ENCODE measurements at regions not wholly inside any gene's neighbourhood (a gene's known extent, or its start where the extent isn't known, plus 50 kb on each side); places are given as distances from the start of the nearest gene placed in this dataset.

DNA sequence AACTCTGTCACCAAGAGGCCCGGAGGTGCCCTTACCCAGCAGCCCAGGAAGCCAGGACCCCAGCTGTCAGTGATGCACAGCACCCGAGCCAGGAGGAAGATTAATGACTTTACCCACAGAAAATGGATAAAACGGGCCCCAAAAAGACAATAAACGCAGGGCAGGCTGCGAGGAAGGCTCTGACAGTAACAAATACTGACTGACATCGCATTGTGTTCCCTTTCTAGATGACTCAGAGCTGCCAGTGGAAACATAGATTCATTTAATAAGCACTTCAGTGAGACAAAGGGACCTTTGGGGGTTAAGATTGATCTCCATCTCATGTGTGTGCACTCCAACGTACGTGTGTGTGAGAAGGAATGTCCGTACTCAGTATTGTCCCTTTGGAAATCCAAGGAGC lies 225.3 kb upstream of the PPP2R3A start:
- no peak for DNase-seq (ENCODE audit: low spot score)

DNA sequence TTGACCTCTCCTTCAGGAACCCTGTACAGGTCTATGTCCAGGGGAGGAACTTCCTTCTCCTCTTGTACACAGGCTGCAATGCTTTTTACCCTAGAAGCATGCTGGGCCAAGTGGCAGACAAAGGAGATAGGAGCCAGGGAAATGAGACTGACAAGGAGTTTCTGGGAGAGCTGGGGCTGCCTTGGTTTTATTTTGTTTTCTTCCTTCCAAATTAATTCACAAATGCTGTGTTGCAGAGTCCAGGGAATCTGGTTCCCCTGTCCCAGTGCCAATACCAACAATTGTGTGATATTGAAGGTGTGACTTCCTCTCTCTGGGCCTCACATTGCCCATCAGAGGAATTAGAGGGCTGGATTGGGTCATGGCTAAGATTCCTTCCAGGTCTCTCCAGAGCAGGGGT lies 224.8 kb upstream of the PPP2R3A start:
- DNase-seq (ENCODE audit: low spot score), result no peak

DNA sequence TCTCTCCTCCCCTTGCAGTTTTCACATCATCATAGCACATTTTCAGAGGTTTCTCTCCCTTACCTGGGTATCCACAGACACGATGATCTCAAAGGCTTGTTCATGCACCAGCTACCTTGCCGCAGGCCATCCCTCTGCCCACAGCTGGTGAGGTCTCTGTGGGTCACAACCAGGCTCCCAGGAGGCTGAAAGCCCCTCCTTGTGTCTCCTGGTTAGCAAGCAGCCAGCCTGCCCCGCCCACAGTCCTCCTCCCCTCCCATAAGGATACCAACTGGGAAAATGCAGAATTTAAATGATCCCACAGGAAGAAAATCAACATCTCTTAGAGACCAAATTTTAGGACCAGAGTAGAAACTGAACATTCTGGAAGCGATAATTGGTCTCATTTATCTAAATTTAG lies 213.5 kb upstream of the PPP2R3A start:
- no peak for DNase-seq (ENCODE audit: low spot score)

DNA sequence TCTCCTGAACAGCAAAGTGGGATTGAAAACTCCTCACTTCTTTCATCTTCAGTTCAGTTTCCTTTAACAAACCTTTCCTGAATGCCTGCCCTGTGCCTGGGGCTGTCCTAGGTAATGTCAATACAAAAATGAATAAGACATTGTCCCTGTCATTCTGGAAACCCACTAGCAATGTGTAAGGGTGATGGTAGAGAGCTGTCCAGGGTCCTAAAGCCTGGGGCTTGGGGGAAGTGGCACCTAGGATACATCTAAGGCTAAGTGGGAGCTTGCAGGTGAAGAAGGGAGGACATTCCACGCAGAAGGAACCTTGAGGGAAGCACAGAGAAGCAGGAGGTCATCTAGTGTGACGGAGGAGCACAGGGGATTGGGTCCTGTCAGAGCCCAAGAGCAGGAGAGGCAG lies 212.7 kb upstream of the PPP2R3A start:
- no peak for DNase-seq (ENCODE audit: low spot score)

DNA sequence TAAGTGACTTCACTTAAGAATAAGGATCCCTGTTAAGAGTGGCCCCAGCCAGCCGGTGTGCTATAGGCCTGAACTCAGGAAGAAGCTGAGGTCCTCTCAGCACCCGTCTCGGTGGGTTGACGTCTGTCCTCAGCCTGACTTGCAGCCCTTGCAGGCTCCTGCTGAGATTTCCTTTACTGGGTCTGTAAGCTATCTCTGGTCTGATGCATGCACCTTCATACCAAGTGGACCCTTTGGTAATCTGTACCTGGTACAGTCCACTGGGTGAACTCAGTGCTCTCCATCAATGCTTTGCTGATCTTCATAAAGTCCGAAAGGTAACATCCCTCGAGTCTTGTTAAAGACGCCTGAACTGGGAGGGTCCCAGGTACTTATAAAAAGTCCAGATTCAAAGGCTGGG lies 212.0 kb upstream of the PPP2R3A start:
- DNase-seq (ENCODE audit: low spot score), result no peak

DNA sequence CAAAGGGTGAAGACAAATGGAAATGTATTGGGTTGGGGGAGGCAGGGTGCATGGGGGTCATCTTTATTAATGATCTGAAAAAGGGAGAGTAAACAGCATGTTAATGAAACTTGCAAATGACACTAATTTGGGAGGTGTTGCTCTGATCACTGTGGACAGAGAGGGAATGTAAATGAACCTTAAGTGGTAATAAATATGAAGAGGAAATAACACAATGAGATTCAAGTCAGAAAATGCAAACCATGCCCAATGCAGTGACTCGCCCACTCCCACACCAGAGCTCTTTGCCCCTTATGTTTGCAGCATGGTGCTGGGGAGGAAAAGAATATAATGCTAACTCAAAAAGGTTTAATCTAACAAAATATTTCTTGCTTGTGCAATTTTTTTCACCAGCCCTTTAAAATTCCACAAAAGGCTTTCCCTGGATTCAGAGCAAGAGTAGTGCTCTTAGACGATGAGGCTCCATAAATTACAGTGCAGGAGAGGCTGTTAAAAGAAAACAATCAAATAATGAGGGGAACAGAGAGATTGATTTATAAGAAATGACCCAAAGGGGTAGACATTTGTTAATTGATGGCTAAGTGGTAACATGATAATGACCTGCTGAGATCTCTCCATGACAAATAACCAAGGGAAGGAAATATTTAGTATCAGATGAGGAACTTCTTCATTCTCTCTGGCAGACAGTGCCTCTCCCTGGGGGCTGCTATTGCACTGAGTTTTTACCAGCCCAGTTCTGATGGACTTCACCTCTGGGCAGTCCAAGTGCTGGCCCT lies 210.0 kb upstream of the PPP2R3A start:
- DNase-seq (ENCODE audit: low spot score), result no peak

DNA sequence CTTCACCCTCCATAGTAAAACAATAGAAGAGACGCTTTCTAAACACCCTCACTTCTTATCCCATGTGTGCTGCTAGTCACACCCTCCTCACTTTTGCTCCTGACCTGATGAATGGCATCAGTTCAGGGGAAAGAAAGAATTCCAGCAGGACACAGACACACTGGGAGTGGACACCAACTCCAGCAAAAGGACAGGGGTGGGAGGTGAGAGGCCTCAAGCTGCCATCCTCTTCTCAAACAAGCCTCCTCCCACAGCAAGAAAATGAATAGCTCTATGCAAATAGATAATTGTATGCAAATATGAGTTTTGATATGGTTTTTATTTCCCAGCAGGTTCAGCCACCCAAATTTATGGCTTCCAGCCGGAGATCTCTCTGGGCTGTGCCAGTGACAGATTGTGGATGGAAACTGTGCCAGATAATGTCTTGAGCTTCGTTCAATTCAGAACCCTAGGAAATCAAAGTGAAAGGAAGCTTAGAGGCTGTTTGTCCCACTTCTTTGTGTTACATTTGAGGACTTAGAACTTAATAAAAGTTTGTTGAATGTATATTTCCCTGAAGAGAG lies 209.3 kb upstream of the PPP2R3A start:
- no peak for DNase-seq (ENCODE audit: low spot score)

DNA sequence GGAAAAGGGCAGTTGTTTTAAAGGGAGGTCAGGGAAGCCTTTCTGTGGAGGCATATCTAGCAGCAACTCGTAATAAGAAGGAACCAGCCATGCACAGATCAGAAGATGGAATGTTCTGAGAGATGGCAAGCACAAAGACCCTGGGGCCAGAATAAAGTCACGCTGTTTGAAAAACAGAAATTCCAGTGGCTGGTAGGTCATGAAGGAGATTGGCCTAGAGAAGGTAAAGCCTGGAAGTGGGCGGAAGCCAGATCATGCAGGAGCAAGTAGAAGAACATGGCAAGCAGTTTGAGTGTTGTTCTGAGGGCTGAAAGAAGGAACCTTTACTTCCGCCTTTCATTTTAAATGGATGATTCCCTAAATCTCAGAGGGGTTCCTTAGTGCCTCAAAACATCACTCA lies 208.1 kb upstream of the PPP2R3A start:
- DNase-seq (ENCODE audit: low spot score), result no peak

DNA sequence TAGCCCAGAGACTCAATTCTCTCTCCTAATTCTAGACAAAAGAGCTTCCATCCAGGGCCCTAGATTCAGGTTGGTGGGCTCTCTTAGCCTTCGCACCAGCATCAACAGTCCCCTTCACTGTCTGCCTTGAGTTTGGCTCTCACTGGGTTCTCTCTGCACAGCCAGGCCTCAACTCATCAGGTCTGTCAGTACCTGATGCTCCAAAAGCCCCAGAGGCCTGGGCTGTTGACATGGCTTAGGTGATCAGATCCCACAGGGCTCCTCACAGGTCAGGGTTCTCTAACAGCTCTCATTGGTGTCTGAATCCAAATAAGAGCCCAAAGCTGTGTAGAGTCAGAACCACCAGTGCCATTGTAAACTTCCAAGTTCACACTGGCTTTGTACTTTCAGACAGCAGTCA lies 206.6 kb upstream of the PPP2R3A start:
- DNase-seq (ENCODE audit: low spot score), result no peak

DNA sequence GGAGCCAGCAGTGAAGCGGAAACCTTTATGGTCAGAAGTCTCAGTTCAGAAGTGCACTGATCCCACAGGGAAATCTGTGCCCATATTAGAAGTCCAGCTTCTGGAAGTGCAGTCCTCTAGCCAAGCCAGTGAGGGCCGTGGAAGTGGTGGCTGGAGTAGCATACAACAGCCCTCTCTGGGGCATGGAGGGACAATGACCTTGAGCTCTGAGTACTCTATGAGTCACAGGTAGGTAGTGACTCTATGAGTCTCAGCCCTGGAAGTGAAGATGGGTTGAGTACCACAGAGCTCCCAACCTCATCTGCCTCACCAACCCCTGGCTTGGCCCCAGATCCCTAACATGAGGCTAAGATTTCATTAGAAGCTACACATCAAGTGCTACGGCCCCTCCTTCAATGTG lies 205.9 kb upstream of the PPP2R3A start:
- no peak for DNase-seq (ENCODE audit: low spot score)

DNA sequence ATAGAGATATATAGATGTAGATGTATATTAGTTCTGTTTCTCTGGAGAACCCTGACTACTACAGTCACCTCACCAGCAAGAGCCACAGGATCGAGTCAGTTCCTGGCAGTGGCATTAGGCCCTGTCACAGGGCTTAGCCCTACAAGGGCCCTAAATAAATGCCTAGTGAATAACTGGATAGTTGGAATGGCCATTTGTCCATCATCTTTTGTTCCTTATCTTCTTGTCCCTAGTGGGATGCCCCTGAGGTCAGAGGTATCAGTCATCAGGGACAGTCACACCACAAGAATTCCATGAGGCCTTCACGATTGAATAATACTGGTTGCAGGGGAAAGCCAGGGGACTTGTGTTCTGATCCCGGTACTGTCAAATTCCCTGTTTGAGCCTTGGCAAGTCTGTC lies 204.9 kb upstream of the PPP2R3A start:
- DNase-seq (ENCODE audit: low spot score), result no peak

DNA sequence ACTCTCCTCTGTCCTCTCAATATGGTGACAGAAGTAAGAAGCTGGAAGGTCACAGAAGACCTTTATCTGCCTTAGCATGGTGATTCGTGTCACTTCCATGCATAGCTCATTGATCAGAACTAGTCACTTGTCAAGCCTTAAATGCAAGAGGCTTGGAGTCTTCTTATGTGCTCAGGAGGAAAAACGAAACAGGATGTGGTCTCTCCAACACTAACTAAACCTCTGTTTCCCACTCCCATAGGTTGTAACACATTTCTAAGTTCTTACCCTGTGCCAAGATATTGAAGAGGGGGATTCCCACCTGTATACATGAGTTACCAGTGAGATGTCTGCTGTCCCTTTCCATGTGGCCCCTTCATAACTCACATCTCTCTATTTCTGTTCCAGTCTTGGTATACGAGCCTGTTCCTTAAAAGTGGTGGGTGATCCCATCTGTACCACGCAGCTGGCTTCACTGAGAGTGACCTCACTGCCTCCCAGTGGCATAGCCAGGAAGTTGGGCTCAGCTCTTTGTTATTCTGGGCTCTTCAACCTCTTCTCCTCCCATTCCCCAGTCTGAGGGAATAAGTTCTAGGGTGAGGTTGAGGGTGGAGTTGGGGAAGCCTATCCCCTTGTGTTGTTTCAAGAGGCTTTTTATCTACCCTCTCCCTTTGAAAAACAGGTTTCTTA lies 203.2 kb upstream of the PPP2R3A start:
- no peak for DNase-seq (ENCODE audit: low spot score)

DNA sequence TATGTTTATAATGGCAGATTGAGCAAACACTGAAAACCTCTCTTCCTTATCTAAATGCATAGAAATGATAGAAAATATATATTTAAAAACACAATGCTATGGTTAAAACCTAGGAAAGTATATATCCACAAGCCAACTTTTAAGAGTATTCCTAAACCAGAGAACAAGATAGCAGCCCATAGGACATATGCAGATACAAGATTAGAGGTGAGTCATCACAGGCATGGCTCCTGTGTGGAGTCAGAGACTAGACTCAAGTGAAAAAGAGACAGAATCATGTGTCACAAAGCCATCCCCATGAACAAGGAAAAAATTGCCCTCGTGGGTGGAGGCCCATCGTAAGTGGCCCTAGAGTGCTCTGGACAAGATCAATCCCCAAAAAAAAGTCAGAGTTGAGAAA lies 199.4 kb upstream of the PPP2R3A start:
- DNase-seq (ENCODE audit: low spot score), result no peak

DNA sequence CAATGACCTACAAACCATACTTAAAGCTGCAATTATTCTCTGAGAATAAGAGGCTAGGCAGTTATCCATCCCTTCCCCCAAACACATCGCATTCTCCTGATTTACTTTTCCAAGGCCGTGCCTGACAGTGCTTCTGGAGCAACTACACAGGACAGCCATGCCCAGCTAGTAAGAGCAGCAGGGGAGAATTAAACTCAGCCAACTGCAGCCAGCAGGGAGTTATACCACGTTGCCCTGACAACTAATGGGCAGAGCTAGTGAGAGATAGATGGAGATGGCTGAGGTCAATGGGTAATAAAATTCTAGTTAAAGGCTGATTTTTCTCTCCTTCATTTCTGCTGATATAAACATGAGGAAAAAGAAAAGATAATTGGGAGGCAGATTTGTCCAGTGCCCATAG lies 193.8 kb upstream of the PPP2R3A start:
- DNase-seq (ENCODE audit: low spot score), result no peak

DNA sequence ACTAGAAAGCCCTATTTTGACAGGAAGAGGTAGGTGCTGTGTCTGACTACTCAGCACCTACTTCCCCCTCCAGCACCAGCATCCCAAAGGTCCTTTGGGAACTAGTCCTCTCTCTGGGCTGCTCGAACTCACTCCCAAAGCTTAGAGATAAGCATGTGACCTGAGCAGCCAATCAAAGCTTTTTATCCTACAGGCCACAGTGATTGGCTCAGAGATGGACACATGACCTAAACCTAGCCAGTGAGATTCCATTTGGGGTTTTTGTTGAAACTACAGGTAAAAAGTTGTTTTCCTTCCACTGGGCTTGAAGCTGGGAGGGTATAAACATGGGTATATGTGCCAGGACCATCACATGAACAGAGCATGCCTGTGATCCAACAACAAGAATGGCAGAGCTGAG lies 186.5 kb upstream of the PPP2R3A start:
- no peak for DNase-seq (ENCODE audit: low spot score)

DNA sequence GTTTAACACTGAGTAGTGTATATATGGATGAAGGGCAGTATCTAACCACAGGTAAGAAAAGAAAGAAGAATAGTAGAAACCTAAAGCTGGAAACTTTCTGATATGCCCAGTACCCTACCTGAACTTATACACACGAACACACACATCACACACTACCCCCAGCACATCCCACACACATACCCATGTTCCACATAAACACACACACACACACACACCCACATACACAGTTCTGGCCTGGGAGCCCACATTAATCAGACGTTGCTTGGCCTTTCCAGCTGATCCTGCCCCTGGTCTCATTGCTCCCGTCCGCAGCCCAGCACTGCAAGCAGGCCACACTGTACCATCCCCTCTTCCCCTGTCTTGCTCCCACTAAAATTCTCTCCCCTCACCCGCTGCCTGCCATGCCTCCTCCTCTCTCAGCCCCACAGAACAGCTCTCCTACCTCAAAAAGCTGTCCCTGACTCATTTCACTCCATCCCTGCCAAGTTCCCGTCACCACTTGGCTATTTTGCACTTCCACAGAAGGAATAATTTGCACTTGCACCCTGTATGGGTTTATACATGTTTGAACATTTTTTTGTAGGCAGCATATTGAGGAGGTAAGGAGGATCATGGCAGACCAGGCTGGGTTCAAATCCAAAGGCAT lies 185.8 kb upstream of the PPP2R3A start:
- no peak for DNase-seq (ENCODE audit: low spot score)

DNA sequence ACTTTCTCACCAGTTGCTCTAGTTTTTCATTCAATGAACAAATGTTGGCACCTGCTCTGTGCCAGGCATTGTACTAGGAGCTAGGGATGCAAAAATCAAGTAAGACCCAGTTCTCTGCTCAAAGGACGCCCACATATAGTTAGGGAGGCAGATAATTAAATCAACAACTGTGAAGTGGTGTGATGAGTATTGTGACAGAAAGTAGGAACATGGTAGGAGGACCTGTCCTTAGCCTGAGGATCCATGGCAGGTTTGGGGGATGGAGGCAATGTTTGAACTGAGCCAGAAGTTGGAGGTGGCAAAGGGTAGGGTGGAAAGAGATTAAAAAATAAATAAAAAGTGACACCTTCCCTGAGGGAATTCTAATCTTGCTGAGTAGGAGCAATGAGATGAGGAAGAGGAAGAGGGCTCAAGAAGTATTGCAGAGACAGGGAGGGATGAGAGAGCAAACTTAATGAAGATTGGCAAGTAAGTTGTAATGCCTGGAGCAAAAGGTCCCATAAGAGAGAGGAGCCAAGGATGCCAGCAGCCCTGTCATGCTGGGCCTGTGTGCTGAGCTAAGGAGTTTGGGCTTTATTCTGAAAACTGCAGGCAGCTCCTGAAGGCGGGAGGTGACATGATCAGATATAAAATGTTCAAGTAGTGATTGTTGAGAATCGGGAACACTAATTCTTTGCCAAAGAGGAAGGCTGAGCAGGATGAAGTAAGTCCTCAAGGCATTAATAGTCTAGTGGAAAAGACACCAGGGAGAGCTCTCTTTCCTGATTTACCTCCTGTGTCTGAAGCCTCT lies 184.3 kb upstream of the PPP2R3A start:
- DNase-seq (ENCODE audit: low spot score), result no peak

DNA sequence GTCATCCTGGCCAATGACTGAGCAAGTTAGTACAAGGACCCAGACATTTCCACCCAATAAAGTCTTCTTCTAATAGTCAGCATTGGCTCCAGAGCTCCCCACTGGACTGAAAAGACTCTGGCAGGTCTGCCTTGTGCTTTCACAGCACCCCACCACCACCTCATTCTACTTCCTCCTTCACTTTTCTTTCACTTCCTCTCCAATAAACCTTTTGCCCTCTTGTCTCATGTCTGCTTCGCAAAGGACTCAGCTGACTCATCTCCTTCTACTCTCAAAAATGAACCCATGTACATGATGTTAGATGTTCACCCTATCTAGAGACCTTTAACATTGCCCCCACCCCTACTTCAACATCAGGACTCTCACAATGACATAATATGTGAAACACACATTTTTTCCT lies 181.0 kb upstream of the PPP2R3A start:
- DNase-seq (ENCODE audit: low spot score), result no peak

DNA sequence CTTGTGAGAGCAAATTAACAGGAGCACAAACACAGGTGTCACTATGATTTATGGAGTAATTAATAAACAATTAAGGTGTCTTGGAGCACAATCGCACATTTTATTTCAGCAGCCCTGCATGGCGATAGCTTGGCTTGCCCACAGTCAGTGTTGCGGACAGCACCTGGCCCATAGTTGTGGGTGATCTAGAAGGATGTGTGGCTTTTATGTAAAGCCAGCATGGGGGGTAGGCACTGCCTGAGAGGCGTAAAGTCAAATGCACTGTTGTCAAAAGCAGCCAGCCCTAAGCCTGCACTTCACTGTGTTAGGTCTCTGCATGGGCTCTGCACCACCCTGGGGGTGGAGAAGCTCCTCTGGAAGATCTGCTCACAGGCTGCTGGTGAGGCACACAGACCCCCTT lies 177.4 kb upstream of the PPP2R3A start:
- no peak for DNase-seq (ENCODE audit: low spot score)

DNA sequence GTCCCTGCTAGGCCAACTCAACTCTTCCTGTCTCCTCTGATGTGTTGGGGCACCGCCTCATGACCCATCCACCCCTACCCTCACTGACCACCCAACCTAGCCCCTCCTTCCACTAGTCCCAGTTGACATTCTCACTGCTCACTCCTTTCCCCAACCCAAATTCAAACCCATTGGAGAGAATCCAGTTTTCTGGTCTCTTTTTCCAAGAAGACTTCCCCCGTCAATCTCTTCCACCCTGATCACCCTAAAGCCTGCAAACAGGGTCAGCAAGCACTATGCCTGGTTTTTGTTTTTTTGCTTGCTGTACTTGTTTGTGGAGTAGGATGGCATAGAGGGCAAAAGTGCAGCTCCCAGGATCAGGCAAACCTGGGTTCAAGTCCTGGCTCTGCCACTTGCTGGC lies 176.6 kb upstream of the PPP2R3A start:
- no peak for DNase-seq (ENCODE audit: low spot score)

DNA sequence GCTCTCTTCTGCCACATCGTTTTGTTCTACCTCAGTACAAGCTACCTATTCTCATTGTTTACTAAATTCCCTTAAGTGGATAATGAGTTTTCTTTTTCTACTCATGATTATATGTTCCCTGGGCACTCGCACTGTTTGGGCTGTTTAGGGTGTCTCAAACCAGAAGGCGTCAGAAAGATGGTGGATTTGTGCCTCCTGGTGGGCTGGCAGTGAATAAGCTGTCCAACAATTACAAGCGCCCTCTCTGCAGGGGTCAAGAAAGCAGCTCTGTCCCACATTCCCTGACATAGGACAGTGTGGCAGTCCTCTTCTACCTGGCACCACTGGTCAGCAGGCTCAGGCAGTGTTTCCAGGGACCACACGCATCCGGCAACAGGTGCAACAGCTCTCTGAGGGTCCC lies 173.4 kb upstream of the PPP2R3A start:
- no peak for DNase-seq (ENCODE audit: low spot score)

DNA sequence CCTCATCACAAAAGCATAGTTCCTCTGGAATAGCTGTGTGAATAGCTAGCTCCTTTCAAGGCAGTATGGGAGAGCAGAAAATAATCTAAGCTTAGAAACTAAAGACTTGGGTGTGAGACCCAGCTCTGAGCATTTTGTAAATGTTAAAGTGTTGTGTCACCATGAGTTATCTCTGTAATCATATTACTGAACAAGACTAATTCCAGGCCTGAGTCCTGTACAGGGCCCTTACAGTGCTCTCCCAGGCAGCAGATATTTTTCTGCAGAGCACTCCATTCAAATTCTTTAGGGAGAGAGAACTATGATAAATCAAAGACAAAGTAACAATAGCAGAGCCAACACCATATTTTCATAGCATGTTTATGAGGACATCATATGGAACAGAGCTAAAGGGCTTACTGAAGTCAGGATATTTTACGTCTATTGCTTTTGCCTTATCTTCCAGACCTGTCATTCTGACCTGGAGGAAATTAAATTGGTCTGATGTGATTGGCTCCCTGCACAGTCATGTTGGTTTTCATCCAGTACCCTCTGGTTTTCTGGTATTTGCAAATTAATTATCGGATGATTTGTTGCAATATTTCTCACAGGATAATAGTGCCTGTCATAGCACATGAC lies 172.6 kb upstream of the PPP2R3A start:
- no peak for DNase-seq (ENCODE audit: low spot score)
